T-helper 22 cell (primary cell): ENCODE measurements at regions not wholly inside any gene's neighbourhood (a gene's known extent, or its start where the extent isn't known, plus 50 kb on each side); places are given as distances from the start of the nearest gene placed in this dataset.
"Not testable (repeated sequence)": the region's sequence is repeated elsewhere in the genome, so short reads cannot be mapped to it uniquely, and the experiment has no call there.

Experiments
- DNase-seq: peaks from one replicate; pipeline ENCODE4 v3.0.0-alpha.2; 2020; ENCODE audit warnings: low read depth

DNA sequence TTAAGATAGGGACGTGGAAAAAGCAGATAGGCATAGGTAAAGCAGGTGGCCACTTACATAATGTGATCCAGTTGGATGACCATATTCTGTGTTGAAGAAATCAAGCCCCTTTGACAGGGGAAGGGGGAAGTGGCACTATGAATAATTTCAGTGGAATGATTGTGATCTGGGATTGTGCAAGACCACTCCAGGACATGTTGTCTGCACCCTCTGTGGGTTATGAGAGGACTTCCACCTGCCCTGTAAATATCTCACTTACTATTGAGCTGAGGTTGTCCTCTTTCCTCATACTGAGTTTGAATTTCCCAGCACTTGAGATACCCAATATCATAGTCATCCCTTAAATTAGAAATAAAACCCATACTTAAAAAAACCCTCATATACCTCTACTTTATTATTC, 220.7 kb downstream of the IRS1 start:
- no peak for DNase-seq

DNA sequence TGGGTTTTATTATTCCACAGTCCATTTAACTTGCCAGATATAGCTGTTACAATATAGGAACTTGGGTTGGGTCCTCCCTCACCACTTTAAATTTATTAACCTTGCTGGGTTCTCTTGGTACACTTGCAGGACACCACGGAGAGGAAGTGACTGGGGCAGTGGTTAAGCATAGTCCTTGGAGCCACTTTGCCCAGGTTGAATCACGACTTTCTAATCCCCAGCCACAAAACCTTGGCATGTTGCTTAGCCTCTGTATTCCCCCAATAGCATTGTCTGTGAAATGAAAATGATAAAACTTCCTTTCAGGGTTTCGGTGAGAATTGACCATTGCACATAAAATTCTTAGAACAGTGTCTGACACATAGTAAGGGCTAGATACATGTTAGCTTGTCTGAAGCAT, 221.2 kb downstream of the IRS1 start:
- DNase-seq, result no peak

DNA sequence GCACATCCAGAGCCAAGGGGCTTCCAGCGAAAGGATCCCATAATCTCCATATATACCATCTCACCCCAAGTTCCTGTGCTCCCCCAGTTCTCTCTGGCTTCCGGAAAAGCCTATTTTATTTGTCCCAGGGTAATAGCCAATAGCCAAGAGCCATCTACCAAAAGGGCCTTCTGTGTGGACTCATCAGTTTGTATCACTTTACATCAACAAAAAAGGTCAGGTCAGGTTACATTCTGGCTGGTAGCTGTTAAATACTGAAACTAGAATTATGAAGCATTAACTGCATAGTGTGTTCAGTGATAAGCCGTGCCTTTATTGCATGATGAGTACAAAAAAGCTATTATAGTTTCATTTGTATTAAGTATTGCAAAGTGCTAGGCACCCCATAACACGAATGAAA, 223.7 kb downstream of the IRS1 start:
- no peak for DNase-seq

DNA sequence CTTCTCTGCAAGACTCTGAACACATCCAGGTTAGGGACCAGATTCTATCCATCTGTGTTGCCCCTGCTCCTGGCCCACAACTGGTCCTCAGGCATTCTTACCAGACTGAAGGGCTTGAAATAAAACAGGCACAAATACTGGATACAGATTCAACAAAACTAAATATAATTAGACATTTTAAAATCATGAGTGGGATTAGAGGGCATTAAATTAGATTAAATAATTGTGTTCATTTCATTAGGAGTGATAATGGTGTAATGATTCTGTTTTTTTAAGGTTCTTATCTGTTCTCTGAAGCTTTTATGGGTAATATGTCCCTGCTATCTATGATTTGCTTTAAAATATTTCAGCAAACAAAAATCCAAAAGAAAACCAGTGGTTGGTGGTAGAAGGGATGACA, 226.5 kb downstream of the IRS1 start:
- DNase-seq, result no peak

DNA sequence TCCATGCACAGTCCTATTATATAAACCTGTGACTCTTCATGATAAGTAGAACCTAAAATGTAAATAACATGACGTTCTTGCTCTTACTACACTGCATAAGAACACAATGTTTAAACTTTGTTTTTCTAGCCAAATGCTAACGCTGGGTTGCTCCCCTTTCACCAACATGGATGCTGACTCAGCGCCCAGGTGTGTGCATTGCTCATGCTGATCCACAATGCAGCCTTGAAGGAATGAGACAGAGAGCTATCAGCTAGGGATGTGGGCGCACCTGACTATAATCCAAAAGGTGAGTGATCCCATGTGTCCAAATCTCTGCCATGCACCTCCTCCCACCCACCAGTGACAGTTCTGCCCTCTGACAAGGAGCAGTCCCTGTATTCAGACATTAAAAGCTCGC, 235.0 kb downstream of the IRS1 start:
- DNase-seq, result no peak

GRCh38 chr2:226561962-226562361, 237.7 kb downstream of the IRS1 start:
- no peak for DNase-seq

- no peak for DNase-seq
Observed at GRCh38 chr2:226560325-226560724, 239.3 kb downstream of the IRS1 start.

GRCh38 chr2:226559536-226559935, 240.1 kb downstream of the IRS1 start:
- no peak for DNase-seq

DNA sequence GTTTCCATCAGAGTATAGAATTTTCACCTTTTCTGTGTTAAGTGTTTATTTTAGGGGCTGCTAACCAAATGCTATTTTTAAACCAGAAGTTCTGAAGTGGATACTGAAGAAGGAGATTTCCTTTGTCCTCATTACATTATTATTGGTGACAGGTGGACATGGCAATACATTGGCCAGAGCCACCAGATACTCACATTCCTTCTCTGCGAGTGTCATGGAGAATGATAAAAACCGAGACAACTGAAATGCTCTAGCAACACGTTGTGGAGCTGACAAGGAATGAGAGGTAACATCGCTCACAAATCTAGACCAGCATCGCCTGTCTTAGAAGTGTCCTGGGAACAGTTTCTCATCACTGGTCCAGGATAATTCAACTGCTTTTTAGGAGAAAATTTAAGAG, 241.2 kb downstream of the IRS1 start:
- no peak for DNase-seq

GRCh38 chr2:226556050-226556449, 243.6 kb downstream of the IRS1 start:
- DNase-seq, result no peak

DNA sequence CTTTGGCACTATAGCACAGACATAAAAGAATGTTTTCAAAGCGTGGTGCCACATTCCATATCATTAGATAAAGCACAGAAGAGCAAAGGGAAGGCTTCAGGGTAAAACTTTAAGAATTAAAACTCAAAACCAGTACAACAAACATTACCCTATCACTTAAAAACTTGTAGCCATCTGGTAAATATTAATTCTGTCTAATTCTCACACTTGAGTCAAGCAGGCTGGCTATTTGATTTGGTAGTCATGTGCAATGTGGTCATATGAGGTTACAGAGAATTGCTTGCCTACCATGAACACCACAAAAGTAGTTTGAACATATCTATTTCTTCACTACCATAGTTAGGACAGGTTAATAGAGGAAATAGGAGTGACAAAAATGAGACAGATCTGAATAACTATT, 244.9 kb downstream of the IRS1 start:
- no peak for DNase-seq

- DNase-seq, result no peak
Observed at GRCh38 chr2:226553333-226553732, 246.3 kb downstream of the IRS1 start.

- no peak for DNase-seq
Observed at GRCh38 chr2:226552571-226553285, 246.9 kb downstream of the IRS1 start.

- DNase-seq, result no peak
Observed at GRCh38 chr2:226551522-226552250, 247.9 kb downstream of the IRS1 start.

DNA sequence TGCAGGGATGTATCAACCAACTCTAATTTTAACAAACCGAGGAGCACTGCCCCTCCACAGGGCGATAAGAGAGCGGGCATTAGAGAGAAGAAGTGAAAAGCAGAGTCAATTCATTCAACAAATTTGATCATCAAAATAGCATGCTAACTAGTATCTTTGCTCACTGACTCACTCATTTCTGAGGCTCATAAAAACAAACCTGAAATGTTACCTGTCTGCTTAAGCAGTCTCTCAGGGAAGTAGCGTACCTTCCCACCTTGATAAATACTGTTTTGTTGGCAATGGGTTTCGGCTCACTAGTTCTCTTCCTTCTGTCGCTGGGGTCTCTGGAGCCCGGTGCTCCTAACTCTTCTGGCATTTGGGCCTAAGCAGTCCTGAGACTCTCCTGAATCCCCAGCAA, 248.8 kb downstream of the IRS1 start:
- DNase-seq, result no peak

DNA sequence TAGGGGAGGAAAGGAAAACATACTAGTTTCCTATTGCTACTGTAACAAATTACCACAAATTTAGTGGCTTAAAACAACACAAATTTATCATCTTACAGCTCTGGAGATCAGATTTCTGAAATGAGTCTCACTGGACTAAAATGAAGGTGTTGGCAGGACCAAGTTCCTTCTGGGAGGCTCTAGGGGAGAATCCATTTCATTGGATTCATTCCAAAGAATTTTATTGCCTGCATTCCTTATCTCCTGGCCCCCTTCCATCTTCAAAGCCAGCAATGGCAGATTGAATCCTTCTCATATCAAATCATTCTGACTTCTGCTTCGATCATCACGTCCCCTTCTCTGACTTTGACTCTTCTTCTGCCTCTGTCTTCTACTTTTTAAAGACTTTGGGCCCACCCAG, 250.9 kb downstream of the IRS1 start:
- DNase-seq, result no peak

- DNase-seq, result no peak
Observed at GRCh38 chr2:226544596-226545210, 254.9 kb downstream of the IRS1 start.

DNA sequence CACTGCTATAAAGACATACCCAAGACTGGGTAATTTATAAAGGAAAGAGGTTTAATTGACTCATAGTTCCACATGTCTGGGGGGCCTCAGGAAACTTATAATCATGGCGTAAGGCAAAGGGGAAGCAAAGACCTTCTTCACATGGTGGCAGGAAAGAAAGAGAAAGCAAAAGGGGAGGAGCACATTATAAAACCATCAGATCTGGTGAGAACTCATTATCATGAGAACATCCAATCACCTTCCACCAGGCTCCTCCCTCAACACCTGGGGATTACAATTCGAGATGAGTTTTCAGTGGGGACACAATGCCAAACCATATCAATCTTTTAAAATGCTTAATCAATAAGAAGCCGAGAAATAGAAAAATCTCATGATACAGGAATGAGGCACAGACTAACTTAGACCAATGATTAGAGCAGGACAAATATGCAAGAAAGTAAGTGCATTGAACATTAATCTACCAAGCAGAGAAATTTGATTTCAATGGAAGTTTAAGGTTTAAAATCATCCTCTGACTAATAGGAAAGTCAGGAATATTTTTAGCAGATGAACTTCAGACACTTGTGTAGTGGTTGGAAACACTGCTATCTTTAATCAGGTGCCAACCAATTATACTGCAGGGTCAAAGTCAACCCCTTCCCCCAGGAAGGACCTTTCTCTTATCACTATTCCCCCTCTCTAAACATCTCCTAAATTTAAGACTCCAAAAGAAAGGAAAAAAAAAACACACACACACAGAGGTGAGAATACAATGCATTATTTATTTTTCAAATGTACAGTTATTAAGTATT, 259.2 kb downstream of the IRS1 start:
- DNase-seq, result no peak

DNA sequence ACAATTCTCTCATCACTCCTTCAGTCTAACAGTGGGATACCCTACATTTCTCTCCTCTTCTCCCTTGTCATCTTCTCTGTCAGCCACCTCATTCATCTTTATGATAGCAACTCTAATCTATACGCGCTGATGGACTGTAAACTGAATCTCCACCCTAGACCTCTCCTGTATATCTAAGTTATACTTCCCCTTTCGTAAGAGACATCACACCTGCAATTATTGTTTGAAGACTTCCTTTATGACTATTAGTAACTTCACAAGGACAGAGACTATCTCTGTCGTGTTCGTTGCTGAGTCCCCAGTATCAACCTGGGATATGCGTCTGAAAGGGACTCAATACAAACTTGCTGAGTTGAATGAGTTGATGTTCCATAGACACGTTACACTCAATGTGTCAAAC, 263.2 kb downstream of the IRS1 start:
- DNase-seq, result no peak

DNA sequence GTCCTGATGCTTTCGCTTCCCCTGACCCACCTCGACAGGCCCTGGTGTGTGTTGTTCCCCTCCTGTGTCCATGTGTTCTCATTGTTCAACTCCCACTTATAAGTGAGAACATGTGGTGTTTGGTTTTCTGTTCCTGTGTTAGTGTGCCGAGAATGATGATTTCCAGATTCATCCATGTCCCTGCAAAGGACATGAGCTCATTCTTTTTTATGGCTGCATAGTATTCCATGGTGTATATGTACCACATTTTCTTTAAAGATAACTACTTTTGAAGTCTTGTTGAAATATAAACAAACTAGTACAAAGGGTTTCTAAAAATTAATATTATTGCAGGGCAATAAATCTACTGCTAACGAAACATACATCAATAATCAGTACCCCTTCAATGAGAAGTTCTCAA, 266.6 kb downstream of the IRS1 start:
- not testable (repeated sequence) for DNase-seq

- DNase-seq, result no peak
Observed at GRCh38 chr2:226531061-226531810, 268.4 kb downstream of the IRS1 start.

- no peak for DNase-seq
Observed at GRCh38 chr2:226529556-226529955, 270.1 kb downstream of the IRS1 start.
